Right lobe of liver (tissue), 6 donors: ENCODE measurements at regions not wholly inside any gene's neighbourhood (a gene's known extent, or its start where the extent isn't known, plus 50 kb on each side); places are given as distances from the start of the nearest gene placed in this dataset.

Experiments
- ATAC-seq, 4 donors: fragments of 200-7000 bp; cut with Tn5 transposase; one replicate each; pipeline ENCODE4 v1.9.1; 2020; ENCODE audit warnings: mild to moderate bottlenecking in 4 of 4, moderate library complexity in 4 of 4
- DNase-seq, 3 donors: peaks; one replicate each; pipeline ENCODE4 v3.0.0-alpha.2; 2020
- H3K27ac ChIP-seq, 3 donors: fragments of 200-600 bp; one replicate each; pipeline ENCODE4 v1.8.0; 2022
- H3K27me3 ChIP-seq, 2 donors: fragments of 200-600 bp; one replicate each; pipeline ENCODE4 v1.8.0; 2022
- H3K36me3 ChIP-seq, 4 donors: fragments of 200-600 bp; sonication (generic) in 1 of 4; one replicate each; pipeline versions ENCODE4 v1.5.1 to v1.8.0; 2017 to 2022; ENCODE audit warnings: control low read depth in 1 of 4
- H3K4me1 ChIP-seq, 4 donors: fragments of 200-600 bp; sonication (generic) in 1 of 4; one replicate each; pipeline versions ENCODE4 v1.5.1 to v1.8.0; 2017 to 2022; ENCODE audit warnings: control low read depth in 1 of 4
- H3K4me3 ChIP-seq, 3 donors: fragments of 200-600 bp; one replicate each; pipeline ENCODE4 v1.8.0; 2022
- H3K9me3 ChIP-seq, 4 donors: fragments of 200-600 bp; sonication (generic) in 1 of 4; one replicate each; pipeline versions ENCODE4 v1.5.1 to v1.8.0; 2017 to 2022; ENCODE audit warnings: control low read depth in 1 of 4
- POLR2A ChIP-seq: fragments of 450-650 bp; IDR thresholded peaks from one replicate; pipeline ENCODE4 v1.6.1; 2017; ENCODE audit warnings: antibody characterized with exemption, mild to moderate bottlenecking
- WGBS: methylation state at CpG from one replicate; pipeline ENCODE4 v1.1.6; 2018; ENCODE audit warnings: low coverage, low lambda C conversion rate; ENCODE audit not compliant: insufficient coverage; ENCODE audit errors: missing lambda C conversion rate; 5-methylcytosine and 5-hydroxymethylcytosine counted together
- intact Hi-C, 2 donors: fragments of 100-400 bp; cut with DNase I; formaldehyde crosslinking; loops; one replicate each; pipeline versions ENCODE4 v1.11.2 to v1.14.1; 2022
- TF ChIP-seq, protein P1 (sequence below), 4 donors: fragments of 200-600 bp in 3 of 4; fragments of 450-650 bp in 1 of 4; IDR thresholded peaks; one replicate each; pipeline versions ENCODE4 v1.5.1 to v1.8.0; 2016 to 2022; ENCODE audit warnings: antibody characterized with exemption in 4 of 4, mild to moderate bottlenecking in 2 of 4
- donor health status: DM: no; HTN: yes; CAD: no.
- donor health status: DM: no; HTN: no; CAD: no.
- donor health status: DM: no; HTN: no; CAD: no.
- donor health status: DM: no; HTN: yes; CAD: no.
- donor health status: DM: no; HTN: yes; CAD: no.

- H3K27me3 ChIP-seq: no peaks in the 10 kb centered on the region
- ATAC-seq: no peak
- no peak overlapping the region for H3K27ac ChIP-seq
- H3K4me3 ChIP-seq: no peak overlapping the region
- H3K9me3 ChIP-seq: no peaks in the 10 kb centered on the region
- H3K4me1 ChIP-seq: no peaks in the 10 kb centered on the region
- intact Hi-C loops: no loop called here
- WGBS: 19% methylated on average over 3 of the region's 11 CpGs
- DNase-seq: no peak
- no peaks in the 10 kb centered on the region for H3K36me3 ChIP-seq
- TF ChIP-seq POLR2A: no peak
- TF ChIP-seq, protein P1, sequence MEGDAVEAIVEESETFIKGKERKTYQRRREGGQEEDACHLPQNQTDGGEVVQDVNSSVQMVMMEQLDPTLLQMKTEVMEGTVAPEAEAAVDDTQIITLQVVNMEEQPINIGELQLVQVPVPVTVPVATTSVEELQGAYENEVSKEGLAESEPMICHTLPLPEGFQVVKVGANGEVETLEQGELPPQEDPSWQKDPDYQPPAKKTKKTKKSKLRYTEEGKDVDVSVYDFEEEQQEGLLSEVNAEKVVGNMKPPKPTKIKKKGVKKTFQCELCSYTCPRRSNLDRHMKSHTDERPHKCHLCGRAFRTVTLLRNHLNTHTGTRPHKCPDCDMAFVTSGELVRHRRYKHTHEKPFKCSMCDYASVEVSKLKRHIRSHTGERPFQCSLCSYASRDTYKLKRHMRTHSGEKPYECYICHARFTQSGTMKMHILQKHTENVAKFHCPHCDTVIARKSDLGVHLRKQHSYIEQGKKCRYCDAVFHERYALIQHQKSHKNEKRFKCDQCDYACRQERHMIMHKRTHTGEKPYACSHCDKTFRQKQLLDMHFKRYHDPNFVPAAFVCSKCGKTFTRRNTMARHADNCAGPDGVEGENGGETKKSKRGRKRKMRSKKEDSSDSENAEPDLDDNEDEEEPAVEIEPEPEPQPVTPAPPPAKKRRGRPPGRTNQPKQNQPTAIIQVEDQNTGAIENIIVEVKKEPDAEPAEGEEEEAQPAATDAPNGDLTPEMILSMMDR (IDR thresholded peaks at IDR 0.05): no peak
Measured at GRCh38 chr4:63817196-63817865, 591.9 kb downstream of the TECRL start.

GRCh38 chr4:63814171-63814964, 594.9 kb downstream of the TECRL start:
- no peak overlapping the region for H3K27ac ChIP-seq
- DNase-seq (no peak), ATAC-seq (peak in 1 of 4 donors; percentile 24)
- H3K36me3 ChIP-seq: no peaks in the 10 kb centered on the region
- no peaks in the 10 kb centered on the region for H3K4me1 ChIP-seq
- TF ChIP-seq POLR2A: no peak
- TF ChIP-seq, protein P1 (IDR thresholded peaks at IDR 0.05): no peak
- intact Hi-C loops: no loop called here
- H3K4me3 ChIP-seq: no peak overlapping the region
- no peaks in the 10 kb centered on the region for H3K9me3 ChIP-seq
- H3K27me3 ChIP-seq: no peaks in the 10 kb centered on the region
- 60% methylated on average over 2 of the region's 4 CpGs for WGBS

DNA sequence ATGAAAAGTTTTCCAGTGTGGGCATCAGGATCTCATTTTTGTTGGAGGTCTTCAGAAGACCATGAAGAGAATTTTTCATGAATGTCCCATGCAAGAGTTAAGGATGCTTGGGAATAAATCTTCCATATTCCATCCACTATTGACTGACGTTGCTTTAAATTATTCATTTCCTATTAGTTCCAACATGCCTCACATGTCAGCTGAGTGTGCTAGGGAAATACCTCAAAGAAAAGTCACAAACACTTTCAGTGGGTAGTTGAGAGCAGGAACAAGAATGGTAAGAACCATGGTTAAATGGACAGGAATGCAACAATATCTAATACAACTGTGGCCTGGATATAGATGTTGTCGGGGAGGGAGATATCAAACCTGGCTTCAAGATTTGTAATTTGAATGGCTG, 610.1 kb downstream of the TECRL start:
- Histone ChIP-seq H3K9me3 (no peaks in the 10 kb centered on the region), H3K27ac (no peak overlapping the region), H3K4me3 (no peak overlapping the region), H3K36me3 (no peaks in the 10 kb centered on the region), H3K27me3 (no peaks in the 10 kb centered on the region), H3K4me1 (no peaks in the 10 kb centered on the region)
- TF ChIP-seq, protein P1 (IDR thresholded peaks at IDR 0.05): no peak
- no peak for TF ChIP-seq POLR2A
- DNase-seq (no peak), ATAC-seq (no peak)
- WGBS: 39% methylated on average over 2 of the region's 2 CpGs
- intact Hi-C loops: no loop called here

- DNase-seq: no peak
- Histone ChIP-seq H3K27ac (no peak overlapping the region), H3K4me3 (no peak overlapping the region), H3K36me3 (no peaks in the 10 kb centered on the region), H3K9me3 (no peaks in the 10 kb centered on the region), H3K27me3 (no peaks in the 10 kb centered on the region), H3K4me1 (no peaks in the 10 kb centered on the region)
- no peak for TF ChIP-seq POLR2A
- TF ChIP-seq, protein P1 (IDR thresholded peaks at IDR 0.05): no peak
- no peak for ATAC-seq
- WGBS: 8% methylated on average over 2 of the region's 2 CpGs
- intact Hi-C loops: no loop called here
Measured at GRCh38 chr4:63795301-63795700, 613.9 kb downstream of the TECRL start.
